IMR-90 (cell line): ENCODE measurements at regions not wholly inside any gene's neighbourhood (a gene's known extent, or its start where the extent isn't known, plus 50 kb on each side); places are given as distances from the start of the nearest gene placed in this dataset.

Source experiments
- ATAC-seq: fragments of 200-7000 bp; cut with Tn5 transposase; 2 replicates; pipeline ENCODE4 v1.9.1; 2020; ENCODE audit warnings: low read depth, mild to moderate bottlenecking, moderate library complexity
- BruUV-seq: library from RNA; stranded (reverse); fragments of 400-500 nt; replicated peaks from 2 replicates; lab custom pipeline; 2021; lab: Mats Ljungman, UMichigan
- CTCF ChIA-PET: fragments of 300-600 bp; formaldehyde crosslinking; extraction: SDS; loops from one replicate; lab custom pipeline; 2021; ENCODE audit warnings: antibody characterized with exemption; lab: Yijun Ruan, JAX
- POLR2A ChIA-PET: fragments of 300-600 bp; sonication (Branson Sonifier 250); formaldehyde crosslinking; loops from one replicate; lab custom pipeline; 2022; ENCODE audit warnings: antibody characterized with exemption; ENCODE audit not compliant: unreplicated experiment; lab: Charles Lee
- DNase-seq: peaks from one replicate; pipeline ENCODE4 v3.0.0; 2013
- H2AFZ ChIP-seq: replicated peaks from 2 replicates; pipeline ENCODE3; 2013; ENCODE audit warnings: low read length, mild to moderate bottlenecking; ENCODE audit not compliant: poor library complexity
- H2AK5ac ChIP-seq: 2 replicates; pipeline ENCODE4 v1.6.1; 2013; ENCODE audit warnings: low read depth, low read length, inconsistent platforms
- H2AK9ac ChIP-seq: replicated peaks from 2 replicates; pipeline ENCODE3; 2013; ENCODE audit warnings: mild to moderate bottlenecking, low read depth, low read length, moderate library complexity; ENCODE audit not compliant: poor library complexity
- H2BK120ac ChIP-seq: 2 replicates; pipeline ENCODE4 v1.6.1; 2013; ENCODE audit warnings: low read depth, low read length, inconsistent platforms
- H2BK15ac ChIP-seq: 3 replicates; pipeline ENCODE4 v1.6.1; 2013; ENCODE audit warnings: low read depth, low read length, inconsistent platforms
- H2BK20ac ChIP-seq: 2 replicates; pipeline ENCODE4 v1.6.1; 2013; ENCODE audit warnings: low read depth, mild to moderate bottlenecking, inconsistent platforms, low read length, moderate library complexity
- H2BK5ac ChIP-seq: 2 replicates; pipeline ENCODE4 v1.6.1; 2013; ENCODE audit warnings: mild to moderate bottlenecking, low read depth, low read length, inconsistent platforms; ENCODE audit not compliant: poor library complexity, severe bottlenecking
- H3K14ac ChIP-seq: replicated peaks from 2 replicates; pipeline ENCODE4 v1.6.1; 2013; ENCODE audit warnings: low read depth, low read length, inconsistent platforms
- H3K18ac ChIP-seq: 2 replicates; pipeline ENCODE4 v1.6.1; 2013; ENCODE audit warnings: low read depth, low read length, control low read depth
- H3K23ac ChIP-seq: 2 replicates; pipeline ENCODE4 v1.6.1; 2013; ENCODE audit warnings: low read depth, low read length, inconsistent platforms
- H3K27ac ChIP-seq: 2 replicates; pipeline ENCODE4 v1.5.1; 2013; ENCODE audit warnings: mild to moderate bottlenecking, control low read depth, low read length; ENCODE audit not compliant: insufficient read depth
- H3K27me3 ChIP-seq: 2 replicates; pipeline ENCODE4 v1.6.1; 2013; ENCODE audit warnings: low read length; ENCODE audit not compliant: control insufficient read depth, insufficient read depth
- H3K36me3 ChIP-seq: 2 replicates; pipeline ENCODE4 v1.6.1; 2013; ENCODE audit warnings: low read length, mixed read lengths; ENCODE audit not compliant: control insufficient read depth, insufficient read depth
- H3K4ac ChIP-seq: 2 replicates; pipeline ENCODE4 v1.6.1; 2013; ENCODE audit warnings: low read depth, low read length, inconsistent platforms
- H3K4me1 ChIP-seq: 2 replicates; pipeline ENCODE4 v1.6.1; 2013; ENCODE audit warnings: low read length, mixed read lengths; ENCODE audit not compliant: control insufficient read depth, insufficient read depth
- H3K4me2 ChIP-seq: 2 replicates; pipeline ENCODE4 v1.6.1; 2013; ENCODE audit warnings: low read depth, mild to moderate bottlenecking, control low read depth, low read length, moderate library complexity
- H3K4me3 ChIP-seq: 2 replicates; pipeline ENCODE4 v1.5.1; 2013; ENCODE audit warnings: low read depth, mild to moderate bottlenecking, control low read depth, low read length, moderate library complexity; ENCODE audit not compliant: insufficient read depth
- H3K56ac ChIP-seq: 2 replicates; pipeline ENCODE4 v1.6.1; 2013; ENCODE audit warnings: low read length, inconsistent platforms; ENCODE audit not compliant: insufficient read depth; ENCODE audit errors: extremely low read depth
- H3K79me1 ChIP-seq, 2 experiments: 2 replicates each; pipeline ENCODE4 v1.6.1; 2013; ENCODE audit warnings: low read length in 2 of 2, inconsistent platforms in 1 of 2, low read depth in 1 of 2
- H3K9ac ChIP-seq: 2 replicates; pipeline ENCODE4 v1.6.1; 2013; ENCODE audit warnings: low read depth, low read length, control low read depth
- H3K9me1 ChIP-seq: 2 replicates; pipeline ENCODE4 v1.6.1; 2013; ENCODE audit warnings: low read length, inconsistent platforms; ENCODE audit not compliant: insufficient read depth
- H3K9me3 ChIP-seq: 2 replicates; pipeline ENCODE4 v1.6.1; 2013; ENCODE audit warnings: low read length; ENCODE audit not compliant: control insufficient read depth, insufficient read depth
- H4K20me1 ChIP-seq: 2 replicates; pipeline ENCODE4 v1.6.1; 2013; ENCODE audit warnings: low read length, inconsistent platforms; ENCODE audit not compliant: insufficient read depth
- H4K5ac ChIP-seq: 2 replicates; pipeline ENCODE4 v1.6.1; 2013; ENCODE audit warnings: mild to moderate bottlenecking, low read depth, low read length, control low read depth
- H4K8ac ChIP-seq, 2 experiments: 2 replicates each; pipeline ENCODE4 v1.6.1; 2013; ENCODE audit warnings: low read depth in 2 of 2, low read length in 2 of 2, control low read depth in 1 of 2, inconsistent platforms in 1 of 2
- H4K91ac ChIP-seq: 2 replicates; pipeline ENCODE4 v1.6.1; 2013; ENCODE audit warnings: low read depth, low read length, inconsistent platforms; ENCODE audit not compliant: insufficient read depth
- BHLHE40 ChIP-seq: fragments of 150-350 bp; IDR thresholded peaks from 2 replicates; pipeline ENCODE4 v1.6.1; 2016; ENCODE audit warnings: mild to moderate bottlenecking, low read depth, low read length
- CEBPB ChIP-seq: IDR thresholded peaks from 2 replicates; pipeline ENCODE4 v1.6.1; 2012; ENCODE audit warnings: low read depth, low read length, improper control_type of control experiment
- FOS ChIP-seq: fragments of 150-350 bp; IDR thresholded peaks from 2 replicates; pipeline ENCODE4 v1.6.1; 2016; ENCODE audit warnings: low read depth, low read length
- MAZ ChIP-seq: IDR thresholded peaks from 2 replicates; pipeline ENCODE4 v1.6.1; 2012; ENCODE audit warnings: low read depth, mild to moderate bottlenecking, low read length, improper control_type of control experiment, moderate library complexity, borderline replicate concordance
- MXI1 ChIP-seq: IDR thresholded peaks from 2 replicates; pipeline ENCODE4 v1.6.1; 2012; ENCODE audit warnings: low read depth, mild to moderate bottlenecking, low read length, moderate library complexity, borderline replicate concordance
- RAD21 ChIP-seq: IDR thresholded peaks from 2 replicates; pipeline ENCODE4 v1.6.1; 2012; ENCODE audit warnings: low read length, improper control_type of control experiment
- RCOR1 ChIP-seq: IDR thresholded peaks from 2 replicates; pipeline ENCODE4 v1.6.1; 2012; ENCODE audit warnings: mild to moderate bottlenecking, low read length, improper control_type of control experiment; ENCODE audit not compliant: insufficient replicate concordance
- SMC3 ChIP-seq: fragments of 150-350 bp; IDR thresholded peaks from 2 replicates; pipeline ENCODE4 v1.6.1; 2016; ENCODE audit warnings: low read depth, mild to moderate bottlenecking, antibody characterized with exemption, low read length, moderate library complexity
- WGBS, 2 experiments: methylation state at CpG; one replicate each; pipeline versions ENCODE4 v1.1.5 to v1.1.7; 2013; ENCODE audit warnings: missing lambda C conversion rate in 2 of 2; ENCODE audit not compliant: insufficient read length in 1 of 2; ENCODE audit errors: extremely low coverage in 2 of 2; 5-methylcytosine and 5-hydroxymethylcytosine counted together
- dilution Hi-C: fragments of 300-500 bp; cut with HindIII; formaldehyde crosslinking; loops from one replicate; pipeline ENCODE4 v1.14.3; 2018; ENCODE audit warnings: low sequenced_read_pairs; ENCODE audit not compliant: unreplicated experiment
- in situ Hi-C: fragments of 300-500 bp; cut with MboI; formaldehyde crosslinking; loops from 3 replicates; pipeline ENCODE4 v1.14.3; 2019; ENCODE audit warnings: low sequenced_read_pairs, inconsistent platforms, mixed read lengths
- intact Hi-C: fragments of 100-400 bp; cut with micrococcal nuclease; formaldehyde crosslinking; loops from 2 replicates; pipeline ENCODE4 v1.10.0; 2022
- TF ChIP-seq, protein P1 (sequence below): conservative IDR thresholded peaks from 2 replicates; pipeline ENCODE4 v1.5.1; 2012; ENCODE audit warnings: mild to moderate bottlenecking, low read depth, low read length, improper control_type of control experiment
- TF ChIP-seq, protein P2 (sequence below): fragments of 150-350 bp; IDR thresholded peaks from 2 replicates; pipeline ENCODE4 v1.6.1; 2017; ENCODE audit warnings: mild to moderate bottlenecking, antibody characterized with exemption, low read length, low read depth
- TF ChIP-seq, protein P3 (sequence below): fragments of 150-350 bp; IDR thresholded peaks from 2 replicates; pipeline ENCODE4 v1.6.1; 2016; ENCODE audit warnings: low read depth, mild to moderate bottlenecking, low read length, moderate library complexity, borderline replicate concordance

DNA sequence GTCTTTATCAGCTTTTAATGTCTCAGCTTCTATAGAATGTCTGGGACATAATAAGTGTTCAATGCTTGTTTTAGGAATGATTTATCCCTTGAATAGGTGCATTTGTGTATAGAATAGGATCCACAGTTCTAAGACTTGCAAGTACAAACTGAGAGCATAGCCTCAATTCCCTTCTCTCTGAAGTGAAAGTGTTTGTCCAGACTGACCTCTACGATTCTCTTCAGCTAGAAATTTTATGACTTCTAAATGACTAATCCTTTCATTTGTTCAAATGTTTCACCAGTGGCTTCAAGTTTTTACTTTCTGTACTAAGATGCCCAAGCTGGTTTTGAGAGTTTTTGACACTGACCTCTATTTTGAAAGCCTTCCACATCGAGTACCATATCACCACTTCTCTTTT lies 608.2 kb upstream of the ADGRL4 start:
- TF ChIP-seq, protein P1, sequence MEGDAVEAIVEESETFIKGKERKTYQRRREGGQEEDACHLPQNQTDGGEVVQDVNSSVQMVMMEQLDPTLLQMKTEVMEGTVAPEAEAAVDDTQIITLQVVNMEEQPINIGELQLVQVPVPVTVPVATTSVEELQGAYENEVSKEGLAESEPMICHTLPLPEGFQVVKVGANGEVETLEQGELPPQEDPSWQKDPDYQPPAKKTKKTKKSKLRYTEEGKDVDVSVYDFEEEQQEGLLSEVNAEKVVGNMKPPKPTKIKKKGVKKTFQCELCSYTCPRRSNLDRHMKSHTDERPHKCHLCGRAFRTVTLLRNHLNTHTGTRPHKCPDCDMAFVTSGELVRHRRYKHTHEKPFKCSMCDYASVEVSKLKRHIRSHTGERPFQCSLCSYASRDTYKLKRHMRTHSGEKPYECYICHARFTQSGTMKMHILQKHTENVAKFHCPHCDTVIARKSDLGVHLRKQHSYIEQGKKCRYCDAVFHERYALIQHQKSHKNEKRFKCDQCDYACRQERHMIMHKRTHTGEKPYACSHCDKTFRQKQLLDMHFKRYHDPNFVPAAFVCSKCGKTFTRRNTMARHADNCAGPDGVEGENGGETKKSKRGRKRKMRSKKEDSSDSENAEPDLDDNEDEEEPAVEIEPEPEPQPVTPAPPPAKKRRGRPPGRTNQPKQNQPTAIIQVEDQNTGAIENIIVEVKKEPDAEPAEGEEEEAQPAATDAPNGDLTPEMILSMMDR = no peak
- TF ChIP-seq RAD21 = no peak
- no peak for TF ChIP-seq CEBPB
- TF ChIP-seq BHLHE40 = no peak
- TF ChIP-seq SMC3 = no peak
- TF ChIP-seq, protein P2, sequence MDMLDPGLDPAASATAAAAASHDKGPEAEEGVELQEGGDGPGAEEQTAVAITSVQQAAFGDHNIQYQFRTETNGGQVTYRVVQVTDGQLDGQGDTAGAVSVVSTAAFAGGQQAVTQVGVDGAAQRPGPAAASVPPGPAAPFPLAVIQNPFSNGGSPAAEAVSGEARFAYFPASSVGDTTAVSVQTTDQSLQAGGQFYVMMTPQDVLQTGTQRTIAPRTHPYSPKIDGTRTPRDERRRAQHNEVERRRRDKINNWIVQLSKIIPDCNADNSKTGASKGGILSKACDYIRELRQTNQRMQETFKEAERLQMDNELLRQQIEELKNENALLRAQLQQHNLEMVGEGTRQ = no peak
- TF ChIP-seq RCOR1 = no peak
- TF ChIP-seq, protein P3, sequence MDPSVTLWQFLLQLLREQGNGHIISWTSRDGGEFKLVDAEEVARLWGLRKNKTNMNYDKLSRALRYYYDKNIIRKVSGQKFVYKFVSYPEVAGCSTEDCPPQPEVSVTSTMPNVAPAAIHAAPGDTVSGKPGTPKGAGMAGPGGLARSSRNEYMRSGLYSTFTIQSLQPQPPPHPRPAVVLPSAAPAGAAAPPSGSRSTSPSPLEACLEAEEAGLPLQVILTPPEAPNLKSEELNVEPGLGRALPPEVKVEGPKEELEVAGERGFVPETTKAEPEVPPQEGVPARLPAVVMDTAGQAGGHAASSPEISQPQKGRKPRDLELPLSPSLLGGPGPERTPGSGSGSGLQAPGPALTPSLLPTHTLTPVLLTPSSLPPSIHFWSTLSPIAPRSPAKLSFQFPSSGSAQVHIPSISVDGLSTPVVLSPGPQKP = no peak
- TF ChIP-seq FOS = no peak
- TF ChIP-seq MAZ = no peak
- TF ChIP-seq MXI1 = no peak
- in situ Hi-C loops = no loop called here
- no peak overlapping the region for H3K56ac ChIP-seq
- no peaks in the 10 kb centered on the region for H3K36me3 ChIP-seq
- H4K20me1 ChIP-seq = no peaks in the 10 kb centered on the region
- H3K79me1 ChIP-seq = no peaks in the 10 kb centered on the region
- no peak overlapping the region for H4K91ac ChIP-seq
- H3K9ac ChIP-seq = no peak overlapping the region
- ChIA-PET POLR2A (no interaction called here), CTCF (interaction anchor here (1.2 kb wide), 1 partner anchor 16 kb away, joined by 3 read pairs; no protein-coding TSS in a partner anchor)
- intact Hi-C loops = no loop called here
- no peak overlapping the region for H2AK5ac ChIP-seq
- no peak overlapping the region for H4K8ac ChIP-seq
- no peak overlapping the region for H2BK20ac ChIP-seq
- no peaks in the 10 kb centered on the region; the same call in 1 of the 2 replicates for H3K4me1 ChIP-seq
- H2BK5ac ChIP-seq = no peak overlapping the region
- WGBS, 2 experiments = 100% methylated on average over 1 of the region's 2 CpGs; no CpG with 5 or more reads in 1 of the 2 experiments
- peak overlapping the region; percentile 58 for H3K4me2 ChIP-seq
- no peaks in the 10 kb centered on the region for H3K9me1 ChIP-seq
- no peaks in the 10 kb centered on the region for H3K27me3 ChIP-seq
- no peak overlapping the region for H2AFZ ChIP-seq
- no peak overlapping the region for H3K18ac ChIP-seq
- H3K23ac ChIP-seq = no peak overlapping the region
- no peak overlapping the region for H4K5ac ChIP-seq
- dilution Hi-C loops = no loop called here
- H3K27ac ChIP-seq = no peak overlapping the region
- no peak overlapping the region for H2AK9ac ChIP-seq
- no peak overlapping the region for H2BK15ac ChIP-seq
- no TSS peak for BruUV-seq
- H2BK120ac ChIP-seq = no peak overlapping the region
- ATAC-seq (no peak), DNase-seq (peak; percentile 18)
- no peaks in the 10 kb centered on the region for H3K9me3 ChIP-seq
- no peak overlapping the region for H3K14ac ChIP-seq
- H3K4me3 ChIP-seq = no peak overlapping the region
- H3K4ac ChIP-seq = no peak overlapping the region
